ENCODE measurements at regions not wholly inside any gene's neighbourhood (a gene's known extent, or its start where the extent isn't known, plus 50 kb on each side); places are given as distances from the start of the nearest gene placed in this dataset.

DNA sequence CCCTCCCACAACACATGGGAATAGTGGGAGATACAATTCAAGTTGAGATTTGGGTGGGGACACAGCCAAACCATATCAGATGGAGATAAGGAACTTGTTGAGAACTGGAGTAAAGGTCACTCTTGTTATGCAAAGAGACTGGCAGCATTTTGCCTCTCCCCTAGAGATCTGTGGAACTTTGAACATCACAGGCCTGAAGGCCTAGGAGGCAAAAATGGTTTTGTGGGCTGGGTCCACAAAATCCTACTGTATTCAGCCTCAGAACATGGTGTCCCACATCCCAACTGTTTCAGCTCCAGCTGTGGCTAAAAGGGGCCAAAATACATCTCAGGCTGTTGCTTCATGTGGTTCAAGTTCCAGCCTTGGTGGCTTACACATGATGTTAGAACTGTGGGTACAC lies 1247.8 kb upstream of the IGFBP7 start:
- TF ChIP-seq, protein P1, sequence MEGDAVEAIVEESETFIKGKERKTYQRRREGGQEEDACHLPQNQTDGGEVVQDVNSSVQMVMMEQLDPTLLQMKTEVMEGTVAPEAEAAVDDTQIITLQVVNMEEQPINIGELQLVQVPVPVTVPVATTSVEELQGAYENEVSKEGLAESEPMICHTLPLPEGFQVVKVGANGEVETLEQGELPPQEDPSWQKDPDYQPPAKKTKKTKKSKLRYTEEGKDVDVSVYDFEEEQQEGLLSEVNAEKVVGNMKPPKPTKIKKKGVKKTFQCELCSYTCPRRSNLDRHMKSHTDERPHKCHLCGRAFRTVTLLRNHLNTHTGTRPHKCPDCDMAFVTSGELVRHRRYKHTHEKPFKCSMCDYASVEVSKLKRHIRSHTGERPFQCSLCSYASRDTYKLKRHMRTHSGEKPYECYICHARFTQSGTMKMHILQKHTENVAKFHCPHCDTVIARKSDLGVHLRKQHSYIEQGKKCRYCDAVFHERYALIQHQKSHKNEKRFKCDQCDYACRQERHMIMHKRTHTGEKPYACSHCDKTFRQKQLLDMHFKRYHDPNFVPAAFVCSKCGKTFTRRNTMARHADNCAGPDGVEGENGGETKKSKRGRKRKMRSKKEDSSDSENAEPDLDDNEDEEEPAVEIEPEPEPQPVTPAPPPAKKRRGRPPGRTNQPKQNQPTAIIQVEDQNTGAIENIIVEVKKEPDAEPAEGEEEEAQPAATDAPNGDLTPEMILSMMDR (IDR thresholded peaks at IDR 0.05; ENCODE audit: partially characterized antibody, unreplicated experiment), result no peak
- Mint-ChIP-seq H3K4me3 (ENCODE audit: unreplicated experiment) (no peak overlapping the region), H3K9me3 (ENCODE audit: unreplicated experiment) (peaks cover 2% of the 10 kb centered on the region), H3K4me1 (ENCODE audit: low read depth, unreplicated experiment) (no peaks in the 10 kb centered on the region), H3K27me3 (ENCODE audit: unreplicated experiment) (peaks cover 3% of the 10 kb centered on the region), H3K36me3 (ENCODE audit: unreplicated experiment) (peaks cover 18% of the 10 kb centered on the region), H3K27ac (ENCODE audit: unreplicated experiment) (no peak overlapping the region)
- no peak for DNase-seq

DNA sequence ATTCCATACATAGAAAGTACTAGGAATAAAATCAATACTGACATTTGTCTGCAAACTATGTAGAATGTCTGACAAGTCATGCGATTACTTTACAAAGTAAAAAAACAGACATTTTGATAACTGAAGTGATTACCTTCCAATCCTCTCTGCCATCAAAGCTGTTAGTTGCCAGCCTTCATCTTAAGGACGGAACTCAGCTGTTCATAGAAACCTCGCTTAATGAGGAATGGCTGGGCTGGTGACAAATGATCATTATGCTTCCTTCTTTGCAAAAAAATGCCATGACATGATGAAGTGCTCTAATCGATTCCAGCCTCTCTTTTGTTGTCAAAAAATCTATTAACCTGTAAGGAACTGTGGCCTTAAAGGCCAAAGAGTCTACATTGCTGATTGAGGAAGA lies 1214.9 kb upstream of the IGFBP7 start:
- Mint-ChIP-seq H3K9me3 (ENCODE audit: unreplicated experiment) (no peaks in the 10 kb centered on the region), H3K4me3 (ENCODE audit: unreplicated experiment) (no peak overlapping the region), H3K4me1 (ENCODE audit: low read depth, unreplicated experiment) (no peaks in the 10 kb centered on the region), H3K27ac (ENCODE audit: unreplicated experiment) (no peak overlapping the region), H3K27me3 (ENCODE audit: unreplicated experiment) (no peaks in the 10 kb centered on the region), H3K36me3 (ENCODE audit: unreplicated experiment) (no peaks in the 10 kb centered on the region)
- no peak for DNase-seq
- TF ChIP-seq, protein P1 (IDR thresholded peaks at IDR 0.05; ENCODE audit: partially characterized antibody, unreplicated experiment), result no peak

DNA sequence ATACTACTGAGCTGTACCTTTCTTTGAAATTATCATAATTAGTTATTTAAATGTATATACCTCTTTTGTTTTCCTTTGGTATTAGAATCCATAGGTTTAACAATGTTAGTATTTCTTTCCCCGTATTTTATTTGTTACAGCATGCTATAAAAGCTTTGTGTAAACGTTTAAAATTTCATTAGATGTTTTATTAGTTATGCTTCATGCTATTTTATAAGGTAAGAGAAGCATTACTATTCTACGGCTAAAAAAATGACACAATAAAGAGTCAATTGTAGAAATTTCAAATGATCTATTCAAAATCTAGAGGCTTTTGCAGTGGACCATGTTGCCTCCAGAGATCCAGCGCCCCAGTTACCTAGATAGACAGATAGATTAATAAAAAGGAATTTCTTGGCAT lies 1203.3 kb upstream of the IGFBP7 start:
- TF ChIP-seq, protein P1 (IDR thresholded peaks at IDR 0.05; ENCODE audit: partially characterized antibody, unreplicated experiment), result no peak
- DNase-seq, result no peak
- no peaks in the 10 kb centered on the region for H3K4me1 Mint-ChIP-seq (ENCODE audit: low read depth, unreplicated experiment)
- no peaks in the 10 kb centered on the region for H3K27me3 Mint-ChIP-seq (ENCODE audit: unreplicated experiment)
- no peaks in the 10 kb centered on the region for H3K36me3 Mint-ChIP-seq (ENCODE audit: unreplicated experiment)
- H3K4me3 Mint-ChIP-seq (ENCODE audit: unreplicated experiment), result no peak overlapping the region
- no peak overlapping the region for H3K27ac Mint-ChIP-seq (ENCODE audit: unreplicated experiment)
- peaks cover 2% of the 10 kb centered on the region for H3K9me3 Mint-ChIP-seq (ENCODE audit: unreplicated experiment)

DNA sequence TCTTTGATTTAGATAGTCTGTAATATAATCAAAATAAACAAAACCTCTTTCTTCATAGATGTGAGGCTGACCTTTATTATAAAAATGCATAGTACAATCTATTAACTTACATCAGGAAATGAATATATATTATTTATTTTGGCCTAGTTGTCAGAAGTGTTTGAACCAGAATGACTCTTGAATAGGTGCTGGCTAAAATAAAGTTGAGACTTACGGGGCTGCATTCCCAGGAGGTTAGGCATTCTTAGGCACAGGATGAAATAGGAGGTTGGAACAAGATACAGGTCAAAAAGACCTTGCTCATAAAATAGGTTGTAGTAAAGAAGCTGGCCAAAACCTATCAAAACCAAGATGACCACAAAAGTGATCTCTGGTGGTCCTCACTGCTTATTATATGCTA lies 1193.3 kb upstream of the IGFBP7 start:
- H3K9me3 Mint-ChIP-seq (ENCODE audit: unreplicated experiment), result peaks cover 3% of the 10 kb centered on the region
- TF ChIP-seq, protein P1 (IDR thresholded peaks at IDR 0.05; ENCODE audit: partially characterized antibody, unreplicated experiment), result no peak

DNA sequence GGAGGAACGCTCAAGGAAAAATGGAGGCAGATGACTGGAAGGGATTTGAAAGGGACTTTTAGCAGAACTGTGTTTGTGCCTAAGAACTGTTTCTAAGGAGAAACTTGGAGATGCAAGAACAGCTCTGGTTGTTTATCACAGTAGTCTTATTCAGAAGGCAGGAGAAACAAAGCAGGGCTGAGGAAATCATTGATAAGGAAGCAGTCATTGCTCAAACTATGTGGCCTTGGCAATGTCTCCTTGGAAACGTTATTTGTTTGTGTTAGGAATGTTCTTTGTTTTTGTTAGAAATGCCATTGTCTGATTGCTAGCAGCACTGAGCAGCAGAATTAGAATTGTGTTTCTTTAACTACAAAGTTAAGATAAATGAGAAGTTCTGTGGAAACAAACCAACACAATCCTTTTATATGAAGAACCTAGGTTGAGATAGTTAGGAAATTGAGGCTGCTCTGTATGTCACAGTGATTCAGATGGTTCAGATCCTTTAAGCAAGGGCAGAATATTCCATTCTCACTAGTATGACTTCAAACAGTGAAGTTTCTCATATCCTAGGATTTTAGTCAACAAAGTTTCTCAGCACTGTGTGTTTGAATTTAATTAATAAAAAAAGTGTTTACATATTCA lies 1191.3 kb upstream of the IGFBP7 start:
- Mint-ChIP-seq H3K9me3 (ENCODE audit: unreplicated experiment) (peaks cover 2% of the 10 kb centered on the region), H3K4me3 (ENCODE audit: unreplicated experiment) (no peak overlapping the region), H3K27me3 (ENCODE audit: unreplicated experiment) (no peaks in the 10 kb centered on the region), H3K4me1 (ENCODE audit: low read depth, unreplicated experiment) (no peaks in the 10 kb centered on the region), H3K27ac (ENCODE audit: unreplicated experiment) (no peak overlapping the region), H3K36me3 (ENCODE audit: unreplicated experiment) (no peaks in the 10 kb centered on the region)
- TF ChIP-seq, protein P1 (IDR thresholded peaks at IDR 0.05; ENCODE audit: partially characterized antibody, unreplicated experiment), result no peak
- no peak for DNase-seq

More for the DNA sequence above, 1193.3 kb upstream of the IGFBP7 start:
- Mint-ChIP-seq H3K4me3 (ENCODE audit: unreplicated experiment) (no peak overlapping the region), H3K27me3 (ENCODE audit: unreplicated experiment) (no peaks in the 10 kb centered on the region), H3K4me1 (ENCODE audit: low read depth, unreplicated experiment) (no peaks in the 10 kb centered on the region), H3K27ac (ENCODE audit: unreplicated experiment) (no peak overlapping the region), H3K36me3 (ENCODE audit: unreplicated experiment) (no peaks in the 10 kb centered on the region)
- no peak for DNase-seq
